ENCODE measurements at regions not wholly inside any gene's neighbourhood (a gene's known extent, or its start where the extent isn't known, plus 50 kb on each side); places are given as distances from the start of the nearest gene placed in this dataset.
"Not testable (repeated sequence)": the region's sequence is repeated elsewhere in the genome, so short reads cannot be mapped to it uniquely, and the experiment has no call there.

DNA sequence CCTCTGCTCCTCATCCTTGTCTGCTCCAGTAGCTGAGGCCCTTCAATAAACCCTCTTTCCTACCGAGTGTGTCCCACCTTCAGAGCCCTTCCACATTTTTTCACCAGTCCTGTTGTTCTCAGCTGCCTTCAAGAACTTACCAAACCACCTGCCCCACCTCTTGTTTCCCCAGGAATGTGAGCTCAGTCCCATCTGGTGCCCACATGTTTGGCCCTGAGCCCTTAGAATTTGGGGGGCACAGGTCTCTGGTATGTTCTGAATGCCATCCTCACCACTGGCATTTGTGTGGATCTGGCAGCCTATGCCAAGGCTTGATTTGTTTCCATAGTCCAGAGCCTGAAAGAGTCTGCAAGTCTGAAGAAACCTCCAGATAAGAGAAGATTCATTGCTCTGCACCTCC, 315.2 kb upstream of the PPP2R3A start:
- H3K4me1 Mint-ChIP-seq = no peaks in the 10 kb centered on the region
- H3K27ac Mint-ChIP-seq = no peak overlapping the region
- intact Hi-C loops (cut with DNase I, micrococcal nuclease) = no loop called here
- peaks cover 11% of the 10 kb centered on the region for H3K9me3 Mint-ChIP-seq (ENCODE audit: low read depth)
- no peaks in the 10 kb centered on the region for H3K36me3 Mint-ChIP-seq (ENCODE audit: low read depth)
- H3K27me3 Mint-ChIP-seq = peaks cover 2% of the 10 kb centered on the region
- H3K4me3 Mint-ChIP-seq = no peak overlapping the region
- POLR2A ChIA-PET = no interaction called here
- ATAC-seq (no peak), DNase-seq (no peak)
- CTCF ChIA-PET = interaction anchor here (0.6 kb wide), 1 partner anchor 11 kb away, joined by 3 read pairs; no protein-coding TSS in a partner anchor

DNA sequence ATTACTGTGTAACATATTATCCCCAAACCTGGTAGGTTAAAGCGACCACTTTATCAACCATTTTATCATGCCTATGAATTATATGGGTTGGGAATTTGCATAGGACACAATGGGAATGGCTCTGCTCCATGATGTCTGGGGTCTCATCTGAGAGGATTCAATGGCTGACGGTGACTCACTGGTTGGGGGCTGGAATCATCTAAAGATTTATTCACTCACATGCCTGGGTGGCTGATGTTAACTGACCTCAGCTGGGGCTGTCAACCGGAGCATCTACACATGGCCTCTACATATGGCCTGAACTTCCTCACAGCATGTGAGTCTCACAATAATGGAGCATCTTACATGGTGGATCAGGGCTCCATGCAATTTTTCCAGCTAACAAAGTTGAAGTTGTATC, 313.1 kb upstream of the PPP2R3A start:
- Mint-ChIP-seq H3K4me1 (no peaks in the 10 kb centered on the region), H3K27ac (no peak overlapping the region), H3K4me3 (no peak overlapping the region), H3K27me3 (peaks cover 2% of the 10 kb centered on the region), H3K36me3 (ENCODE audit: low read depth) (no peaks in the 10 kb centered on the region), H3K9me3 (ENCODE audit: low read depth) (peaks cover 6% of the 10 kb centered on the region)
- ChIA-PET CTCF (no interaction called here), POLR2A (no interaction called here)
- ATAC-seq (no peak), DNase-seq (no peak)
- intact Hi-C loops (cut with DNase I, micrococcal nuclease) = no loop called here

DNA sequence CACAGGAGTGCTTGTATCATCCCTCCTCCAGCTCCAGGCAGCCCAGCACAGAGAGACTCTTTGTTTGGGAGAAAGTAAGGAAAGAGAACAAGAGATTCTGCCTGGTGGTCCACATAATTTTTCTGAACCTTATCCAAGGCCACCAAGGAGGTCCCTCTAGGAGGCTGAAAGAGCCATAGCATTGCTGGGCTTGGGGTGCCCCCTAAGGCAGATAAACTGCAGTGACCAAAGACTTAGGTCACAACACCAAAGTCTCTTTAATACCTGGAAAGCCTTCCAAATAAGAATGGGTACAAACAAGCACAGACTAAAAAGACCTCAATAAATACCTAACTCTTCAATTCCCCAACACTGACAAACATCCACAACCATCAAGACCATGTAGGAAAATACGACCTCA, 310.2 kb upstream of the PPP2R3A start:
- no peak overlapping the region for H3K4me3 Mint-ChIP-seq
- no peak for ATAC-seq
- ChIA-PET CTCF (no interaction called here), POLR2A (no interaction called here)
- intact Hi-C loops (cut with DNase I, micrococcal nuclease) = no loop called here
- H3K36me3 Mint-ChIP-seq (ENCODE audit: low read depth) = no peaks in the 10 kb centered on the region
- H3K27ac Mint-ChIP-seq = no peak overlapping the region
- no peak for DNase-seq
- H3K9me3 Mint-ChIP-seq (ENCODE audit: low read depth) = peaks cover 3% of the 10 kb centered on the region
- H3K27me3 Mint-ChIP-seq = peaks cover 2% of the 10 kb centered on the region
- H3K4me1 Mint-ChIP-seq = no peaks in the 10 kb centered on the region

DNA sequence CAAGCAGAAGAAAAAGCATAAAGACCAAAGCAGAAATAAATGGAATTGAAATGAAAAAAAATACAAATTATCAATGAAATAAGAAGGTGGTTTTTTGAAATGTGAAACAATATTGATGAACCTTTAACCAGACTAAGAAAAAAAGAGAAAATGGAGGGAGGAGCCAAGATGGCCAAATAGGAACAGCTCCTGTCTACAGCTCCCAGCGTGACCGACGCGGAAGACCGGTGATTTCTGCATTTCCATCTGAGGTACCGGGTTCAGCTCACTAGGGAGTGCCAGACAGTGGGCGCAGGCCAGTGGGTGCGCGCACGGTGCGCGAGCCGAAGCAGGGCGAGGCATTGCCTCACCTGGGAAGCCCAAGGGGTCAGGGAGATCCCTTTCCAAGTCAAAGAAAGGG, 307.1 kb upstream of the PPP2R3A start:
- DNase-seq; H3K4me1 Mint-ChIP-seq; ATAC-seq; H3K27ac Mint-ChIP-seq; POLR2A ChIA-PET; H3K4me3 Mint-ChIP-seq; H3K36me3 Mint-ChIP-seq (ENCODE audit: low read depth); intact Hi-C loops (cut with DNase I, micrococcal nuclease); H3K9me3 Mint-ChIP-seq (ENCODE audit: low read depth); H3K27me3 Mint-ChIP-seq: not testable (repeated sequence)
- CTCF ChIA-PET = interaction anchor here (0.6 to 0.7 kb wide), 2 partner anchors 40 to 755 kb away, joined by 3 read pairs; no protein-coding TSS in a partner anchor

DNA sequence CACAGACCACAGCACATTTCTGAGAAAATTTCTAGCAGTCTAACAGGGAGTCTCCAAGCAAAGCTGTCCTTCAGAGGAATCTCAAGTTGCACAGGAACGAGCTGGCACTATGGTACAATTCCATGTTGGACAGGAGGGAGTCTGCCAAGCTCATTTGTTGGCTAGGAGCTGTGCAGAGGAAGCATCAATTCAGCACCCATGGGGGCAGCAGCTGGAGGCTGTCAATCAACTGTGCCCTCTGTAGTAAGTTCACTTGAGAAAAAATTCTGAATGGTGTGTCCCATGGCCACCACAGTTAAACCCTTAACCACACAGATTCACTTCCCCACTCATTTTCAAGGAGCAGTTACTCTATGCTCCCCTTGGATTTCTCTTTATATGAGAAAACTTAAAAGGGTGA, 298.5 kb upstream of the PPP2R3A start:
- ChIA-PET POLR2A (no interaction called here), CTCF (no interaction called here)
- DNase-seq (no peak), ATAC-seq (no peak)
- Mint-ChIP-seq H3K9me3 (ENCODE audit: low read depth) (peaks cover 9% of the 10 kb centered on the region), H3K4me1 (no peaks in the 10 kb centered on the region), H3K36me3 (ENCODE audit: low read depth) (no peaks in the 10 kb centered on the region), H3K4me3 (no peak overlapping the region), H3K27ac (no peak overlapping the region), H3K27me3 (no peaks in the 10 kb centered on the region)
- intact Hi-C loops (cut with DNase I, micrococcal nuclease) = no loop called here

DNA sequence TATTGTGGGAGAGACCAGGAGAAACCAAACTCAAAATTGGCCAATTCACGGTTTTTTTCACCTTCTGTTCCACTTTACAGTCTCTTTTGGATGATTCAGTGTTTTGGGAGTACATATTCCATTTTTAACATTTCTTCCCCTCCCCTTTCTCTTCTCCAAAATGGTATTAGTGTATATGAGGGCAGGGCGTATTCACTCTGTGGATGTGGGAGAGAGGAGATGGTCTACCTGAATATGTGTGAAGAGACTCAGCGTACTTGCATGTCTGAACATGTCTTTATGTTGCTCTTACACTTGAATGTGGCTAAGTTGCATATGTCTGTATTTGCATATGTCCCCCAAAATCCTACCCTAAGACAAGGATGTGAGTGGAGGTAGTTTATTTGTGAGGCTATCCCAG, 291.0 kb upstream of the PPP2R3A start:
- POLR2A ChIA-PET = no interaction called here
- peaks cover 5% of the 10 kb centered on the region for H3K27me3 Mint-ChIP-seq
- DNase-seq = no peak
- H3K9me3 Mint-ChIP-seq (ENCODE audit: low read depth) = peaks cover 2% of the 10 kb centered on the region
- no peaks in the 10 kb centered on the region for H3K4me1 Mint-ChIP-seq
- H3K27ac Mint-ChIP-seq = no peak overlapping the region
- H3K36me3 Mint-ChIP-seq (ENCODE audit: low read depth) = no peaks in the 10 kb centered on the region
- ATAC-seq = no peak
- intact Hi-C loops (cut with DNase I, micrococcal nuclease) = no loop called here
- CTCF ChIA-PET = no interaction called here
- H3K4me3 Mint-ChIP-seq = no peak overlapping the region

DNA sequence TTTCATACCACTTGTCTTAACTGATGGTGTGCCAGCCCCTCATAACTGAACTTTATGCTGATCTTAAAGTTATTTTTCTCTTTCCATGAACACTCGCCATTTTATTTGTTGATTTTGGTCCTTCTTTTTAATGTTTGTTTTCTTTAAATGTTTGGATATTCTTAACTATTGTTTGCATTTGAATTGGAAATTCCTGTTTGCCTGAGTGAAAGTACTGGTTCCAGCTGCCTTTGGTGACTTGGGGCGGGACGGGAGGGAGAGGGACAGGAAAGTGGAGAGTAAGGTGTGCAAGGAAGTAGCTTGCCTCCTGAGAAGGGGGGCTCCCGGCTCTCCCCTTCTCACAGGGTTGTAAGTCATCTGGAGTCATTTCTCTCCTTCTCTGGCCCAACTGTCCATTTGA, 287.1 kb upstream of the PPP2R3A start:
- DNase-seq = no peak
- intact Hi-C loops (cut with DNase I, micrococcal nuclease) = no loop called here
- ChIA-PET POLR2A (no interaction called here), CTCF (no interaction called here)
- Mint-ChIP-seq H3K9me3 (ENCODE audit: low read depth) (peaks cover 8% of the 10 kb centered on the region), H3K4me1 (no peaks in the 10 kb centered on the region), H3K4me3 (no peak overlapping the region), H3K36me3 (ENCODE audit: low read depth) (no peaks in the 10 kb centered on the region), H3K27ac (no peak overlapping the region), H3K27me3 (peaks cover 9% of the 10 kb centered on the region)
- ATAC-seq = no peak

DNA sequence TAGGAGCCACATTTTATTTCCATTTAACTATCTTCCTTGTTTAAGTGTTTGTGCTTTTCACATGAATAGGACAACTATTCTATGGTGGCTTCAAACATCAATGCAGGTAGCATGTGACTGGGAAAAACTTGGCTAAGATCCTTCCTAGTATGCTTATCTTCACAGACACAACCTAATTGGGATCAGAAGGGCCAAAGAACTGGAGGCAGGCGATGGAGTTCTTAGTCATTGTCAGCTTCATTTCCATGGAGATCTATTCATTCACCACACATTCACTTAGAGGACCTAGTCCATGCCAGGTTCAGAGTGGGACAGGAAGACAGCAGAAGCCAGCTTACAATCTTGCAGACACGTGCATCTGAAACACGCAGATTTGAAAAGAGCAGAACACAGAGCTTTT, 277.5 kb upstream of the PPP2R3A start:
- Mint-ChIP-seq H3K27me3 (no peaks in the 10 kb centered on the region), H3K36me3 (ENCODE audit: low read depth) (no peaks in the 10 kb centered on the region), H3K27ac (no peak overlapping the region), H3K4me3 (no peak overlapping the region), H3K4me1 (no peaks in the 10 kb centered on the region), H3K9me3 (ENCODE audit: low read depth) (peaks cover 5% of the 10 kb centered on the region)
- ATAC-seq = no peak
- DNase-seq = no peak
- CTCF ChIA-PET = interaction anchor here (0.5 kb wide), 1 partner anchor 59 kb away, joined by 3 read pairs; no protein-coding TSS in a partner anchor
- POLR2A ChIA-PET = no interaction called here
- intact Hi-C loops (cut with DNase I, micrococcal nuclease) = no loop called here

DNA sequence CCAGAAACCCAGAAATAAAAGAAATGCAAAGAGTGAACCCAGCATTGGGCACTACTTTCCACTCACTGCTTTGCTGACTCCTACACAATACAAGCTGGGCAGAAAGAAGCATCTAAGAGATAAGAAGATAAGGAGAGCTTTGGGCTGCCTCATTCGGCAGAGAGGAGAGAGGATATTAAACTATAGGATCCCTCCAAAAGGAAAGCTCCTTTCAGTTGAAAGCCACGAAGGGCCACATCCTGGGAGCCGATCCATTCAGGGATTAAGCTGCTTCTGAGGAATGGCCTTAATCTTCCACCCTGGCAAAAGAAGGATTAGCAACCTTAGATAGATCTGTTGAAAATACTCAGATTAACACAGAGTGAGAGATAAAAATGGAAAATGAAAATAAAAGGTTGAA, 274.9 kb upstream of the PPP2R3A start:
- no peak for ATAC-seq
- ChIA-PET CTCF (interaction anchor here (0.6 kb wide), 1 partner anchor 216 kb away, joined by 3 read pairs; no protein-coding TSS in a partner anchor), POLR2A (no interaction called here)
- Mint-ChIP-seq H3K9me3 (ENCODE audit: low read depth) (peaks cover 4% of the 10 kb centered on the region), H3K36me3 (ENCODE audit: low read depth) (no peaks in the 10 kb centered on the region), H3K27me3 (no peaks in the 10 kb centered on the region), H3K4me3 (no peak overlapping the region), H3K27ac (no peak overlapping the region), H3K4me1 (no peaks in the 10 kb centered on the region)
- intact Hi-C loops (cut with DNase I, micrococcal nuclease) = no loop called here
- no peak for DNase-seq

DNA sequence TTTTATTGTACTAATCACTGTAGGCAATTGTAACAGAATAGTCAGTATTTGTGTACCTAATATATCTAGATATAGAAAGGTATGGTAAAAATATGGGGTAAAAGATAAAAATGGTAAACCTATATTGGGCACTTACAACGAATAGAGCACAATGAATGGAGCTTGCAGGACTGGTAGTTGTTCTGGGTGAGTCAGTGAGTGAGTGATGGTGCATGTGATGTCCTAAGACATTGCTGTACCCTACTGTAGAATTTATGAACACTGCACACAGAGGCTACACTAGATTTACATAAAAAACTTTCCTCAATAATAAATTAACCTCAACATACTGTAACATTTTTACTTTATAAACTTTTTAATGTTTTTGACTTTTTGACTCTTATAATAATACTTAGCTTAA, 274.3 kb upstream of the PPP2R3A start:
- no peaks in the 10 kb centered on the region for H3K36me3 Mint-ChIP-seq (ENCODE audit: low read depth)
- DNase-seq = no peak
- H3K27me3 Mint-ChIP-seq = no peaks in the 10 kb centered on the region
- peaks cover 2% of the 10 kb centered on the region for H3K9me3 Mint-ChIP-seq (ENCODE audit: low read depth)
- intact Hi-C loops (cut with DNase I, micrococcal nuclease) = no loop called here
- H3K4me1 Mint-ChIP-seq = no peaks in the 10 kb centered on the region
- ATAC-seq = no peak
- H3K27ac Mint-ChIP-seq = no peak overlapping the region
- ChIA-PET POLR2A (no interaction called here), CTCF (no interaction called here)
- H3K4me3 Mint-ChIP-seq = no peak overlapping the region

DNA sequence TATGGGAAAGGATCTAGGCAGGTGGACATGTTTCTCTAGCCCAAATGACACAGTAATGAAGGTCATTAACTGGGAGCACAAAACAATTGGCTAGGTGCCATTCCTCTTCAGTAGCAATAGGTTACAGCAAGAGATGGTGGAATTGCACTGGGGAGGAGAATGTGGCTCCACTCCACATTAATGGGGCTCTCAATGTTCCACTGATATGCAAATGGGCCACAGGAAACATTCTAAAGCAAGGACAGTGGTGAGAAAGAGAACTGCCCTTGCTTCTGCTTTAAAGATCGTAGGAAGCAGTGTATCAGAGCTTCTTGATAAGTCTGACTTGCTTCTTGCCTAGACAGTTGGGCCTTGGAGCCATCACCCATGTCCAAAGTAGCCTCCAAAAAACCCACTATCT, 271.4 kb upstream of the PPP2R3A start:
- no peak overlapping the region for H3K27ac Mint-ChIP-seq
- no peaks in the 10 kb centered on the region for H3K9me3 Mint-ChIP-seq (ENCODE audit: low read depth)
- no peaks in the 10 kb centered on the region for H3K27me3 Mint-ChIP-seq
- ChIA-PET POLR2A (no interaction called here), CTCF (no interaction called here)
- no peak overlapping the region for H3K4me3 Mint-ChIP-seq
- no peaks in the 10 kb centered on the region for H3K36me3 Mint-ChIP-seq (ENCODE audit: low read depth)
- no peak for ATAC-seq
- intact Hi-C loops (cut with DNase I, micrococcal nuclease) = no loop called here
- DNase-seq = no peak
- H3K4me1 Mint-ChIP-seq = no peaks in the 10 kb centered on the region

DNA sequence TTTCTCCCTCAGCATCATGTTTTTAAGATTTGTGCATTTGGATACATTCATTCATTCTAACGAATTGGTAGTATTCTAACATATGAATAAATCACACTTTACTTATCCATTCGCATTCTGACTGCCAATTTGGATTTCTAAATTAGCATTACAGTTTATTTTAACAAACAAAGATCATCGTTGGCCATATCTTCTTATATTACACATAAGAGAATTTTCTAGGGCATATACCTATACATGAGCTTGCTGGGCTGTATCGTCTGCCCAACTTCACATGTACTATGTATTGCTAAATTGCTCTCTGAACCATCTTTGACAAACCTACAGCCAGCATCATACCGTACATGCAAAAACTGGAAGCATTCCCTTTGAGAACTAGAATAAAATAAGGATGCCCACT, 265.8 kb upstream of the PPP2R3A start:
- no peak for ATAC-seq
- H3K4me3 Mint-ChIP-seq = no peak overlapping the region
- ChIA-PET CTCF (no interaction called here), POLR2A (no interaction called here)
- intact Hi-C loops (cut with DNase I, micrococcal nuclease) = no loop called here
- no peaks in the 10 kb centered on the region for H3K27me3 Mint-ChIP-seq
- H3K4me1 Mint-ChIP-seq = no peaks in the 10 kb centered on the region
- no peaks in the 10 kb centered on the region for H3K36me3 Mint-ChIP-seq (ENCODE audit: low read depth)
- H3K27ac Mint-ChIP-seq = no peak overlapping the region
- H3K9me3 Mint-ChIP-seq (ENCODE audit: low read depth) = no peaks in the 10 kb centered on the region
- no peak for DNase-seq

DNA sequence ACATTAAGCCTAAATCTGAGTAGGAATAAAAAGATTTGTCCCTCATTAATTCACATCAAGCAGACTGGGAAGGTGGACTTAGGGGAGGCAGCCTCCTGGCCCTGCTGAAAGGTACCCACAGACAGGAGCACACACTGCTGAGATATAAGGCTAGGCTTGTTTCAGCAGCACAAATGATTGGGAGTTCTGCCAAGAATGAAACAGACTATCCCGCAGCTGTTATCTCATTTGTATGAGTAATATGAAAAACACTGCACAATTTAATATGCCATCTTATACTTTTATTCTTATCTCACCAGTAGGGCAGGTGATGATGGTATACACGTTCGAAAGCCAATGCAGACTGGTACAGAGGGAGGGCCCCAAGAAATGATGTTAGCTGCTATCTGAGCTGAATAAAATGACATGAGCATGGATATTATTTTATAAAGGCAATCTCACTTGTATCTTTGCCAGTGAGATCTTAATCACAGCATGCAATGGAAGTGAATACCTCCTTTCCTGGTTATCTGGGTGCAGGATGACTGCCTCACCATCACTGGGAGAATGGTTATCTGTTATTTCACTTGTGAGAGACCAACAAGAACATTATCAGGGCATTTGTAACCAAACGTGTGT, 258.7 kb upstream of the PPP2R3A start:
- no peak for ATAC-seq
- ChIA-PET POLR2A (no interaction called here), CTCF (interaction anchor here (0.7 kb wide), 1 partner anchor 8 kb away, joined by 3 read pairs; no protein-coding TSS in a partner anchor)

More for the DNA sequence above, 258.7 kb upstream of the PPP2R3A start:
- Mint-ChIP-seq H3K9me3 (ENCODE audit: low read depth) (no peaks in the 10 kb centered on the region), H3K36me3 (ENCODE audit: low read depth) (no peaks in the 10 kb centered on the region), H3K4me3 (no peak overlapping the region), H3K4me1 (no peaks in the 10 kb centered on the region), H3K27ac (no peak overlapping the region), H3K27me3 (peaks cover 2% of the 10 kb centered on the region)
- intact Hi-C loops (cut with DNase I, micrococcal nuclease) = no loop called here
- no peak for DNase-seq

All from activated CD4-positive, alpha-beta T cell treated with anti-CD3 and anti-CD28 coated beads for 36 hours (primary cell).